HepG2 (cell line): ENCODE measurements at regions not wholly inside any gene's neighbourhood (a gene's known extent, or its start where the extent isn't known, plus 50 kb on each side); places are given as distances from the start of the nearest gene placed in this dataset.

ENCODE experiments used
- ATAC-seq: fragments of 200-7000 bp; cut with Tn5 transposase; 3 replicates; pipeline ENCODE4 v1.9.1; 2020; ENCODE audit warnings: mild to moderate bottlenecking, moderate library complexity
- BruUV-seq: library from RNA; stranded (reverse); fragments of 400-500 nt; replicated peaks from 2 replicates; lab custom pipeline; 2021; lab: Mats Ljungman, UMichigan
- CTCF ChIA-PET: fragments of 300-600 bp; formaldehyde crosslinking; extraction: SDS; loops from one replicate; lab custom pipeline; 2021; ENCODE audit warnings: low total read pairs, inconsistent platforms, low intra/inter-chr PET ratio; lab: Yijun Ruan, JAX
- POLR2A ChIA-PET: fragments of 350-600 bp; sonication (Branson Sonifier 250); formaldehyde crosslinking; loops from one replicate; lab custom pipeline; 2020; ENCODE audit warnings: antibody characterized with exemption, inconsistent platforms; lab: Yijun Ruan, JAX
- DNase-seq: peaks from one replicate; pipeline ENCODE4 v3.0.0-alpha.2; 2015; ENCODE audit warnings: low spot score
- FAIRE-seq: peaks from 3 replicates; lab custom pipeline; 2011; peaks lifted over from hg19 to GRCh38; lab: Jason Lieb, UNC
- H2AFZ ChIP-seq: one replicate; pipeline ENCODE4 v1.6.1; 2011; ENCODE audit warnings: low read length, inconsistent platforms
- H3K27ac ChIP-seq: fragments of 300-600 bp; 3 replicates; pipeline ENCODE4 v1.8.0; 2011; ENCODE audit warnings: mixed run types, mild to moderate bottlenecking, mixed read lengths, low read length, inconsistent platforms; ENCODE audit not compliant: insufficient read depth; ENCODE audit errors: extremely low read length
- H3K27me3 ChIP-seq, 2 experiments: fragments of 200-600 bp in 1 of 2; 2 replicates in 1 of 2; 3 replicates in 1 of 2; pipeline versions ENCODE4 v1.6.0 to v1.8.0; 2011; ENCODE audit warnings: low read length in 2 of 2, mild to moderate bottlenecking in 2 of 2, moderate library complexity in 2 of 2, inconsistent platforms in 1 of 2; ENCODE audit not compliant: insufficient read depth in 2 of 2, control insufficient read depth in 1 of 2
- H3K36me3 ChIP-seq, 2 experiments: fragments of 200-600 bp in 1 of 2; replicated peaks in 1 of 2; 2 replicates in 1 of 2; 3 replicates in 1 of 2; pipeline versions ENCODE4 v1.5.1 to v1.8.0; 2011; ENCODE audit warnings: low read length in 2 of 2, inconsistent platforms in 1 of 2; ENCODE audit not compliant: insufficient read depth in 2 of 2, control insufficient read depth in 1 of 2
- H3K4me1 ChIP-seq: 2 replicates; pipeline ENCODE4 v1.5.1; 2012; ENCODE audit warnings: low read length, inconsistent platforms; ENCODE audit not compliant: insufficient read depth
- H3K4me2 ChIP-seq: 2 replicates; pipeline ENCODE4 v1.6.0; 2011; ENCODE audit warnings: low read depth, low read length, inconsistent platforms
- H3K4me3 ChIP-seq, 3 experiments: fragments of 200-600 bp in 1 of 3; sonication (generic), shearing (Covaris generic) in 1 of 3; replicated peaks in 1 of 3; 2 replicates each; pipeline ENCODE4 v1.5.1; 2011 to 2016; ENCODE audit warnings: low read length in 3 of 3, inconsistent platforms in 2 of 3, low read depth in 2 of 3, mild to moderate bottlenecking in 2 of 3, control low read depth in 1 of 3, mixed read lengths in 1 of 3; ENCODE audit not compliant: insufficient read depth in 1 of 3
- H3K79me2 ChIP-seq: one replicate; pipeline ENCODE4 v1.6.1; 2011; ENCODE audit warnings: low read length, inconsistent platforms; ENCODE audit not compliant: insufficient read depth
- H3K9ac ChIP-seq: 2 replicates; pipeline ENCODE4 v1.6.0; 2011; ENCODE audit warnings: mild to moderate bottlenecking, low read depth, low read length, inconsistent platforms; ENCODE audit not compliant: insufficient read depth
- H3K9me3 ChIP-seq: 2 replicates; pipeline ENCODE4 v1.5.1; 2012; ENCODE audit warnings: mild to moderate bottlenecking, low read length
- H4K20me1 ChIP-seq: 2 replicates; pipeline ENCODE4 v1.6.0; 2011; ENCODE audit warnings: inconsistent platforms, mild to moderate bottlenecking, low read length, moderate library complexity; ENCODE audit not compliant: insufficient read depth
- FOXJ3 ChIP-seq: sonication (generic); formaldehyde crosslinking; IDR thresholded peaks from 2 replicates; pipeline ENCODE4 v1.4.0; 2020; ENCODE audit warnings: missing genetic modification reagents, mild to moderate bottlenecking, borderline replicate concordance
- FOXK1 ChIP-seq: sonication (generic); formaldehyde crosslinking; IDR thresholded peaks from 2 replicates; pipeline ENCODE4 v1.4.0; 2020; ENCODE audit warnings: low read depth, missing genetic modification reagents, borderline replicate concordance
- RELA ChIP-seq: sonication (generic); formaldehyde crosslinking; IDR thresholded peaks from 2 replicates; pipeline ENCODE4 v1.4.0; 2020; ENCODE audit warnings: missing genetic modification reagents
- TARDBP ChIP-seq: sonication (generic); formaldehyde crosslinking; IDR thresholded peaks from 2 replicates; pipeline ENCODE4 v1.8.0; 2022; ENCODE audit warnings: mild to moderate bottlenecking, missing genetic modification reagents
- THAP11 ChIP-seq: IDR thresholded peaks from 2 replicates; pipeline ENCODE4 v1.6.1; 2016; ENCODE audit warnings: missing biosample characterization, missing genetic modification reagents
- ZNF10 ChIP-seq: sonication (generic); formaldehyde crosslinking; IDR thresholded peaks from 2 replicates; pipeline ENCODE4 v1.4.0; 2020; ENCODE audit warnings: mild to moderate bottlenecking, low read depth, missing genetic modification reagents, borderline replicate concordance
- ZNF101 ChIP-seq: sonication (generic); formaldehyde crosslinking; IDR thresholded peaks from 2 replicates; pipeline ENCODE4 v1.4.0; 2020; ENCODE audit warnings: mild to moderate bottlenecking, low read depth, missing genetic modification reagents, borderline replicate concordance
- ZNF138 ChIP-seq: sonication (generic); formaldehyde crosslinking; IDR thresholded peaks from 2 replicates; pipeline ENCODE4 v1.5.0; 2020; ENCODE audit warnings: mild to moderate bottlenecking, low read depth, missing genetic modification reagents
- ZNF563 ChIP-seq: sonication (generic); formaldehyde crosslinking; IDR thresholded peaks from 2 replicates; pipeline ENCODE4 v1.8.0; 2022; ENCODE audit warnings: mild to moderate bottlenecking, moderate library complexity, missing genetic modification reagents
- ZSCAN25 ChIP-seq: sonication (generic); formaldehyde crosslinking; IDR thresholded peaks from 2 replicates; pipeline ENCODE4 v1.8.0; 2022; ENCODE audit warnings: mild to moderate bottlenecking, missing genetic modification reagents
- WGBS: methylation state at CpG from one replicate; pipeline ENCODE4 v1.1.6; 2017; ENCODE audit warnings: low lambda C conversion rate; 5-methylcytosine and 5-hydroxymethylcytosine counted together
- in situ Hi-C: cut with HindIII; loops from 2 replicates; pipeline ENCODE4 v1.10.0; 2017; ENCODE audit warnings: low pct_unique_long_range_greater_than_20kb; ENCODE audit not compliant: extremely low pct_ligation_motif_present
- intact Hi-C: fragments of 100-400 bp; cut with micrococcal nuclease; formaldehyde crosslinking; loops from one replicate; pipeline ENCODE4 v1.10.0; 2022; ENCODE audit not compliant: unreplicated experiment
- TF ChIP-seq, protein P1 (sequence below): IDR thresholded peaks from 2 replicates; pipeline ENCODE4 v1.4.0; 2020; ENCODE audit warnings: mild to moderate bottlenecking, missing genetic modification reagents
- TF ChIP-seq, protein P2 (sequence below): sonication (generic); formaldehyde crosslinking; IDR thresholded peaks from 2 replicates; pipeline ENCODE4 v1.5.1; 2020; ENCODE audit warnings: mild to moderate bottlenecking, missing genetic modification reagents, borderline replicate concordance
- TF ChIP-seq, protein P3 (sequence below): IDR thresholded peaks from 2 replicates; pipeline ENCODE4 v1.6.1; 2018; ENCODE audit warnings: missing genetic modification reagents, mild to moderate bottlenecking, missing compliant biosample characterization

GRCh38 chr2:61712060-61712459, 141.8 kb downstream of the FAM161A start (continued):
- TF ChIP-seq FOXK1 (CRISPR knock-in tag) = no peak
- TF ChIP-seq ZNF101 = no peak
- no peak for TF ChIP-seq ZSCAN25 (CRISPR knock-in tag)

- no peak overlapping the region for H3K4me3 ChIP-seq
- POLR2A ChIA-PET = interaction anchor here (1.4 kb wide), 1 partner anchor 53 kb away, joined by 4 read pairs; no protein-coding TSS in a partner anchor
- DNase-seq = peak; percentile 61
- H2AFZ ChIP-seq = no peak overlapping the region
- in situ Hi-C loops (no loop called here), intact Hi-C loops (no loop called here)
- no TSS peak for BruUV-seq
- no peak overlapping the region for H3K27ac ChIP-seq
- no peak for FAIRE-seq
- no peaks in the 10 kb centered on the region for H4K20me1 ChIP-seq
- WGBS = 0% methylated on average over 4 of the region's 4 CpGs
- no peak overlapping the region for H3K9ac ChIP-seq
- H3K27me3 ChIP-seq = 0 out of 5 replicates have a peak, but pooled peaks cover 1 to 3% of the 10 kb centered on the region in 2 experiments
- peaks cover 31% of the 10 kb centered on the region for H3K4me1 ChIP-seq
- CTCF ChIA-PET = no interaction called here
- no peaks in the 10 kb centered on the region for H3K79me2 ChIP-seq
- ATAC-seq = peak; percentile 28; the same call in 1 of the 3 replicates
- peak overlapping the region; percentile 50 for H3K4me2 ChIP-seq
- H3K36me3 ChIP-seq = no peaks in the 10 kb centered on the region
- no peaks in the 10 kb centered on the region for H3K9me3 ChIP-seq
- TF ChIP-seq FOXJ3 (CRISPR knock-in tag) (peak; percentile 53; the same call in 1 of the 2 replicates), ZNF563 (CRISPR knock-in tag) (no peak), ZNF10 (CRISPR knock-in tag) (no peak), THAP11 (peak; percentile 52; the same call in 1 of the 2 replicates), ZNF138 (no peak), TARDBP (CRISPR knock-in tag) (peak; percentile 40; the same call in 1 of the 2 replicates), RELA (no peak)
- TF ChIP-seq, protein P1, sequence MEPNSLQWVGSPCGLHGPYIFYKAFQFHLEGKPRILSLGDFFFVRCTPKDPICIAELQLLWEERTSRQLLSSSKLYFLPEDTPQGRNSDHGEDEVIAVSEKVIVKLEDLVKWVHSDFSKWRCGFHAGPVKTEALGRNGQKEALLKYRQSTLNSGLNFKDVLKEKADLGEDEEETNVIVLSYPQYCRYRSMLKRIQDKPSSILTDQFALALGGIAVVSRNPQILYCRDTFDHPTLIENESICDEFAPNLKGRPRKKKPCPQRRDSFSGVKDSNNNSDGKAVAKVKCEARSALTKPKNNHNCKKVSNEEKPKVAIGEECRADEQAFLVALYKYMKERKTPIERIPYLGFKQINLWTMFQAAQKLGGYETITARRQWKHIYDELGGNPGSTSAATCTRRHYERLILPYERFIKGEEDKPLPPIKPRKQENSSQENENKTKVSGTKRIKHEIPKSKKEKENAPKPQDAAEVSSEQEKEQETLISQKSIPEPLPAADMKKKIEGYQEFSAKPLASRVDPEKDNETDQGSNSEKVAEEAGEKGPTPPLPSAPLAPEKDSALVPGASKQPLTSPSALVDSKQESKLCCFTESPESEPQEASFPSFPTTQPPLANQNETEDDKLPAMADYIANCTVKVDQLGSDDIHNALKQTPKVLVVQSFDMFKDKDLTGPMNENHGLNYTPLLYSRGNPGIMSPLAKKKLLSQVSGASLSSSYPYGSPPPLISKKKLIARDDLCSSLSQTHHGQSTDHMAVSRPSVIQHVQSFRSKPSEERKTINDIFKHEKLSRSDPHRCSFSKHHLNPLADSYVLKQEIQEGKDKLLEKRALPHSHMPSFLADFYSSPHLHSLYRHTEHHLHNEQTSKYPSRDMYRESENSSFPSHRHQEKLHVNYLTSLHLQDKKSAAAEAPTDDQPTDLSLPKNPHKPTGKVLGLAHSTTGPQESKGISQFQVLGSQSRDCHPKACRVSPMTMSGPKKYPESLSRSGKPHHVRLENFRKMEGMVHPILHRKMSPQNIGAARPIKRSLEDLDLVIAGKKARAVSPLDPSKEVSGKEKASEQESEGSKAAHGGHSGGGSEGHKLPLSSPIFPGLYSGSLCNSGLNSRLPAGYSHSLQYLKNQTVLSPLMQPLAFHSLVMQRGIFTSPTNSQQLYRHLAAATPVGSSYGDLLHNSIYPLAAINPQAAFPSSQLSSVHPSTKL = peak; percentile 75
- TF ChIP-seq, protein P2, sequence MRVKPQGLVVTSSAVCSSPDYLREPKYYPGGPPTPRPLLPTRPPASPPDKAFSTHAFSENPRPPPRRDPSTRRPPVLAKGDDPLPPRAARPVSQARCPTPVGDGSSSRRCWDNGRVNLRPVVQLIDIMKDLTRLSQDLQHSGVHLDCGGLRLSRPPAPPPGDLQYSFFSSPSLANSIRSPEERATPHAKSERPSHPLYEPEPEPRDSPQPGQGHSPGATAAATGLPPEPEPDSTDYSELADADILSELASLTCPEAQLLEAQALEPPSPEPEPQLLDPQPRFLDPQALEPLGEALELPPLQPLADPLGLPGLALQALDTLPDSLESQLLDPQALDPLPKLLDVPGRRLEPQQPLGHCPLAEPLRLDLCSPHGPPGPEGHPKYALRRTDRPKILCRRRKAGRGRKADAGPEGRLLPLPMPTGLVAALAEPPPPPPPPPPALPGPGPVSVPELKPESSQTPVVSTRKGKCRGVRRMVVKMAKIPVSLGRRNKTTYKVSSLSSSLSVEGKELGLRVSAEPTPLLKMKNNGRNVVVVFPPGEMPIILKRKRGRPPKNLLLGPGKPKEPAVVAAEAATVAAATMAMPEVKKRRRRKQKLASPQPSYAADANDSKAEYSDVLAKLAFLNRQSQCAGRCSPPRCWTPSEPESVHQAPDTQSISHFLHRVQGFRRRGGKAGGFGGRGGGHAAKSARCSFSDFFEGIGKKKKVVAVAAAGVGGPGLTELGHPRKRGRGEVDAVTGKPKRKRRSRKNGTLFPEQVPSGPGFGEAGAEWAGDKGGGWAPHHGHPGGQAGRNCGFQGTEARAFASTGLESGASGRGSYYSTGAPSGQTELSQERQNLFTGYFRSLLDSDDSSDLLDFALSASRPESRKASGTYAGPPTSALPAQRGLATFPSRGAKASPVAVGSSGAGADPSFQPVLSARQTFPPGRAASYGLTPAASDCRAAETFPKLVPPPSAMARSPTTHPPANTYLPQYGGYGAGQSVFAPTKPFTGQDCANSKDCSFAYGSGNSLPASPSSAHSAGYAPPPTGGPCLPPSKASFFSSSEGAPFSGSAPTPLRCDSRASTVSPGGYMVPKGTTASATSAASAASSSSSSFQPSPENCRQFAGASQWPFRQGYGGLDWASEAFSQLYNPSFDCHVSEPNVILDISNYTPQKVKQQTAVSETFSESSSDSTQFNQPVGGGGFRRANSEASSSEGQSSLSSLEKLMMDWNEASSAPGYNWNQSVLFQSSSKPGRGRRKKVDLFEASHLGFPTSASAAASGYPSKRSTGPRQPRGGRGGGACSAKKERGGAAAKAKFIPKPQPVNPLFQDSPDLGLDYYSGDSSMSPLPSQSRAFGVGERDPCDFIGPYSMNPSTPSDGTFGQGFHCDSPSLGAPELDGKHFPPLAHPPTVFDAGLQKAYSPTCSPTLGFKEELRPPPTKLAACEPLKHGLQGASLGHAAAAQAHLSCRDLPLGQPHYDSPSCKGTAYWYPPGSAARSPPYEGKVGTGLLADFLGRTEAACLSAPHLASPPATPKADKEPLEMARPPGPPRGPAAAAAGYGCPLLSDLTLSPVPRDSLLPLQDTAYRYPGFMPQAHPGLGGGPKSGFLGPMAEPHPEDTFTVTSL (CRISPR knock-in tag) = 0 out of 2 replicates have a peak, but pooled peaks have one; percentile 61
- TF ChIP-seq, protein P3, sequence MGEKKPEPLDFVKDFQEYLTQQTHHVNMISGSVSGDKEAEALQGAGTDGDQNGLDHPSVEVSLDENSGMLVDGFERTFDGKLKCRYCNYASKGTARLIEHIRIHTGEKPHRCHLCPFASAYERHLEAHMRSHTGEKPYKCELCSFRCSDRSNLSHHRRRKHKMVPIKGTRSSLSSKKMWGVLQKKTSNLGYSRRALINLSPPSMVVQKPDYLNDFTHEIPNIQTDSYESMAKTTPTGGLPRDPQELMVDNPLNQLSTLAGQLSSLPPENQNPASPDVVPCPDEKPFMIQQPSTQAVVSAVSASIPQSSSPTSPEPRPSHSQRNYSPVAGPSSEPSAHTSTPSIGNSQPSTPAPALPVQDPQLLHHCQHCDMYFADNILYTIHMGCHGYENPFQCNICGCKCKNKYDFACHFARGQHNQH = 0 out of 2 replicates have a peak, but pooled peaks have one; percentile 40
Observed at GRCh38 chr2:61710711-61711110, 143.1 kb downstream of the FAM161A start.
